Chondrocyte (in vitro differentiated cells): ENCODE measurements at regions not wholly inside any gene's neighbourhood (a gene's known extent, or its start where the extent isn't known, plus 50 kb on each side); places are given as distances from the start of the nearest gene placed in this dataset.
"Not testable (repeated sequence)": the region's sequence is repeated elsewhere in the genome, so short reads cannot be mapped to it uniquely, and the experiment has no call there.

Experiments
- DNase-seq: peaks from one replicate; pipeline ENCODE4 v3.0.0; 2021; ENCODE audit warnings: mixed read lengths, low spot score
- H3K27ac Mint-ChIP-seq: one replicate; pipeline ENCODE4 v1.8.0; 2021; ENCODE audit warnings: mild to moderate bottlenecking, moderate library complexity, mixed read lengths; ENCODE audit not compliant: unreplicated experiment
- H3K27me3 Mint-ChIP-seq: 2 replicates; pipeline ENCODE4 v1.8.0; 2021; ENCODE audit warnings: low read depth, mixed read lengths
- H3K36me3 Mint-ChIP-seq: 2 replicates; pipeline ENCODE4 v1.8.0; 2021; ENCODE audit warnings: low read depth, mixed read lengths
- H3K4me1 Mint-ChIP-seq: 2 replicates; pipeline ENCODE4 v1.8.0; 2021; ENCODE audit warnings: low read depth, mild to moderate bottlenecking, mixed read lengths
- H3K4me3 Mint-ChIP-seq: one replicate; pipeline ENCODE4 v1.8.0; 2021; ENCODE audit warnings: mild to moderate bottlenecking, moderate library complexity, mixed read lengths; ENCODE audit not compliant: unreplicated experiment
- H3K9me3 Mint-ChIP-seq: 2 replicates; pipeline ENCODE4 v1.8.0; 2021; ENCODE audit warnings: low read depth, mixed read lengths
- TF ChIP-seq, protein P1 (sequence below): fragments of 200-600 bp; sonication (generic); IDR thresholded peaks from 2 replicates; pipeline ENCODE4 v1.5.0; 2021; ENCODE audit warnings: antibody characterized with exemption, mild to moderate bottlenecking, moderate library complexity

DNA sequence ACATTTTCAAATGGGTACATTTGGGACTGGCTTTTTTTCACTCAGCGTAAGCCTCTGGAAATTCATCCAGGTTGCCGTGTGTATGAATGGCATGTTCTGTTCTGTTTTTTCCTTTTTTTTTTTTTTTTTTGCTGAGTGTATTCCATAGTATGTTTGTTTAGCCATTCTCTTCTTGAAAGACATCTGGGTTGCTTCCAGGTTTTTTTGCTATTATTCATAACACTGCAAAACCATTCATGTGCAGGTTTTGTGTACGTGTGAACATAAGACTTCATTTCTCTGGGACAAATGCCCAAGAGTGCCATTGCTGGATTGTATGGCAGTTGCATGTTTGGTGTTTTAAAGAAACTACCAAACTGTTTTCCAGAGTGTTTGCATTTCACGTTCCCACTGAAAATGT lies 335.9 kb upstream of the TNRC6C start:
- Mint-ChIP-seq H3K27ac (peak overlapping the region; percentile 51), H3K36me3 (peaks cover 3% of the 10 kb centered on the region), H3K9me3 (peaks cover 20% of the 10 kb centered on the region), H3K4me3 (no peak overlapping the region), H3K27me3 (no peaks in the 10 kb centered on the region), H3K4me1 (peaks cover 39% of the 10 kb centered on the region)
- TF ChIP-seq, protein P1, sequence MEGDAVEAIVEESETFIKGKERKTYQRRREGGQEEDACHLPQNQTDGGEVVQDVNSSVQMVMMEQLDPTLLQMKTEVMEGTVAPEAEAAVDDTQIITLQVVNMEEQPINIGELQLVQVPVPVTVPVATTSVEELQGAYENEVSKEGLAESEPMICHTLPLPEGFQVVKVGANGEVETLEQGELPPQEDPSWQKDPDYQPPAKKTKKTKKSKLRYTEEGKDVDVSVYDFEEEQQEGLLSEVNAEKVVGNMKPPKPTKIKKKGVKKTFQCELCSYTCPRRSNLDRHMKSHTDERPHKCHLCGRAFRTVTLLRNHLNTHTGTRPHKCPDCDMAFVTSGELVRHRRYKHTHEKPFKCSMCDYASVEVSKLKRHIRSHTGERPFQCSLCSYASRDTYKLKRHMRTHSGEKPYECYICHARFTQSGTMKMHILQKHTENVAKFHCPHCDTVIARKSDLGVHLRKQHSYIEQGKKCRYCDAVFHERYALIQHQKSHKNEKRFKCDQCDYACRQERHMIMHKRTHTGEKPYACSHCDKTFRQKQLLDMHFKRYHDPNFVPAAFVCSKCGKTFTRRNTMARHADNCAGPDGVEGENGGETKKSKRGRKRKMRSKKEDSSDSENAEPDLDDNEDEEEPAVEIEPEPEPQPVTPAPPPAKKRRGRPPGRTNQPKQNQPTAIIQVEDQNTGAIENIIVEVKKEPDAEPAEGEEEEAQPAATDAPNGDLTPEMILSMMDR = no peak
- no peak for DNase-seq

DNA sequence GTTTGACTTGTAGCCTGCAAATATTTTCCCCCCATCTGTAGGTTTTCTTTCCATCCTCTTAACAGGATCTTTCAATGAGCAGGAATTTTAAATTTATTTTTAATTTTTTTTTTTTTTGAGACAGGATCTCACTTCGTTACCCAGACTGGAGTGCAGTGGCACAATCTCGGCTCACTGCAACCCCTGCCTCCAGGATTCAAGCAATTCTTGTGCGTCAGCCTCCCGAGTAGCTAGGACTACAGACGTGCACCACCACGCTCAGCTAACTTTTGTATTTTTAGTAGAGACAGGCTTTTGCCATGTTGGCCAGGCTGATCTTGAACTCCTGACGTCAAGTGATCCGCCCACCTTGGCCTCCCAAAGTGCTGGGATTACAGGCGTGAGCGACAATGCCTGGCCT lies 335.2 kb upstream of the TNRC6C start:
- not testable (repeated sequence) for H3K27ac Mint-ChIP-seq, H3K27me3 Mint-ChIP-seq, H3K36me3 Mint-ChIP-seq, H3K4me3 Mint-ChIP-seq
- DNase-seq = peak; percentile 22
- Mint-ChIP-seq H3K9me3 (peaks cover 24% of the 10 kb centered on the region), H3K4me1 (peaks cover 34% of the 10 kb centered on the region)

DNA sequence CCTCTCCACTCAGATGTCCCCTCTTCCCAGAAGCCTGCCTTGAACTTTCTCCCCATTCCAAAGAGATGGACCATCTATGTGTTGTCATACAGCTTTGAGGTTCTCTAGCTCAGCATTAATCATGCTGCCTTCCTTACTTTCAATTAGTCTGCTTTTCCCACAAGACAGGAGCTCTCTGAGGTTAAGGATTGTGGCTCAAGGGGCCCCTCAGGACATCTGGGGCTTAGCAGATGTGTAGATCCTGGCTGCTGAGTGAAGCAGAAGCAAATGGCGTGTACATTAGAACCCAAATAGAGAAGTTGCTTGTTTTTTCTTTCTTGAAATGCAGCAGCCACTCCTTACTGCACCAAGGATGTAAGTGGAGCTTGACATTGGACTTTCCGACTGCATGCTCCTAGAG lies 330.5 kb upstream of the TNRC6C start:
- H3K4me1 Mint-ChIP-seq = peaks cover 2% of the 10 kb centered on the region
- H3K9me3 Mint-ChIP-seq = peaks cover 22% of the 10 kb centered on the region
- DNase-seq = no peak
- peaks cover 9% of the 10 kb centered on the region for H3K36me3 Mint-ChIP-seq
- no peak overlapping the region for H3K27ac Mint-ChIP-seq
- TF ChIP-seq, protein P1 = no peak
- peaks cover 8% of the 10 kb centered on the region for H3K27me3 Mint-ChIP-seq
- H3K4me3 Mint-ChIP-seq = no peak overlapping the region

DNA sequence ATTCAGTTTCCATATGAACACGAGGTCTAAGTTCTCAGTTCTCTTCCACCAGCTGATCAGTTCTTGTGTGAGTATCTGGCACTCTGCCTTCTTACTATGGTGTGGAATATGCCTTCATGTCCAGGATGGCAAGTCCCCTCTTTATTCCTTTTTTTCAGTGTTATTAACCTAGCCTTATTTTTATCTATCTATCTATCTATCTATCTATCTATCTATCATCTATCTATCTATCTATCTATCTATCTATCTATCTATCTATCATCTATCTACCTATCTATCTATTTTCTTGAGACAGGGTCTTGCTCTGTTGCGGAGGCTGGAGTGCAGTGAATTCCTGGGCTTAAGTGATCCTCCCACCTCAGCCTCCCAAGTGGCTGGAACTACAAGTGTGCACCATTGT lies 329.2 kb upstream of the TNRC6C start:
- H3K4me3 Mint-ChIP-seq, DNase-seq, H3K4me1 Mint-ChIP-seq, H3K27ac Mint-ChIP-seq, H3K36me3 Mint-ChIP-seq, H3K27me3 Mint-ChIP-seq: not testable (repeated sequence)
- peaks cover 22% of the 10 kb centered on the region for H3K9me3 Mint-ChIP-seq

DNA sequence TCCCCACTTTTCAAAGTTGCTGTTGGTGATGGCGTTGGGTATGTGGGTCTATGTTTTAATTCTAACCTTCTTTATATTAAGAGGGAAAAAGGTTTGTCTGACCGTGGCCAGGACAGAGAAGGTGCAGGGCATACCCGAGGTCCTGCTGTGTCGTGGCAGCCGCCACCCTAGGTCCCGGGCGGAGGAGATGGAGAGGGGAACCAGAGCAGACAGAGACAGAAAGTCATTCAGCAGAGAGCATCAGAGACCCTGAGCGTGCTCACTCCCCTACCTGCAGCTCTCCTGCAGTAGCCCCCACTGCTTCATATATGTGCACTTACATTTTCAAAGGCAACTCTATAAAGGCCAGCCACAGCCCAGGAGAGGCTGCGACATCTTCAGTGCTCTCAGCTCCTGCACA lies 327.2 kb upstream of the TNRC6C start:
- TF ChIP-seq, protein P1 = no peak
- Mint-ChIP-seq H3K27me3 (peaks cover 14% of the 10 kb centered on the region), H3K36me3 (peaks cover 9% of the 10 kb centered on the region), H3K9me3 (peaks cover 18% of the 10 kb centered on the region), H3K4me1 (no peaks in the 10 kb centered on the region), H3K27ac (no peak overlapping the region), H3K4me3 (no peak overlapping the region)
- DNase-seq = peak; percentile 64

DNA sequence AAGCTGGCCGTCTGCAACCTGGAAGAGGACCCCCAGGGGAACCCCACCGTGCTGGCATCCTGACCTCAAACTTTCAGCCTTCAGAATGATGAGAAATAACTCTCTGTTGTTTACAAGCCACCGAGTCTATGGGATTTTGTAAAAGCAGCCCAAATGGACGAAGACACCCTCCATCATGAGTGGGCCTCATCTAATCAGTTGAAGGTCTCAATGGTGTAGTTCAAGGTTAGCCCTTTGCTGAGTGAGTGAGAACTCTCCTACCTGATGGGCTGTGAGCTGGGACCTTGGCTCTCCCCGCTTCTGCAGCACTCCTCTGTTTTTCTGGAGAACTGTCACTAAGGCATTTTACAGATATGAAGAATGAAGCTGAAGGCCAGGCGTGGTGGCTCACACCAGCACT lies 325.9 kb upstream of the TNRC6C start:
- DNase-seq = no peak
- no peak overlapping the region for H3K27ac Mint-ChIP-seq
- peaks cover 2% of the 10 kb centered on the region for H3K4me1 Mint-ChIP-seq
- H3K36me3 Mint-ChIP-seq = peaks cover 6% of the 10 kb centered on the region
- no peak overlapping the region for H3K4me3 Mint-ChIP-seq
- TF ChIP-seq, protein P1 = no peak
- H3K27me3 Mint-ChIP-seq = peaks cover 14% of the 10 kb centered on the region
- peaks cover 5% of the 10 kb centered on the region for H3K9me3 Mint-ChIP-seq
